HG03442 (cell line): ENCODE measurements at regions not wholly inside any gene's neighbourhood (a gene's known extent, or its start where the extent isn't known, plus 50 kb on each side); places are given as distances from the start of the nearest gene placed in this dataset.

Experiments used
- ATAC-seq: cut with Tn5 transposase; IDR thresholded peaks from one replicate; pipeline ENCODE4 v1.9.1; 2021; ENCODE audit warnings: mild to moderate bottlenecking, moderate library complexity; ENCODE audit not compliant: unreplicated experiment

DNA sequence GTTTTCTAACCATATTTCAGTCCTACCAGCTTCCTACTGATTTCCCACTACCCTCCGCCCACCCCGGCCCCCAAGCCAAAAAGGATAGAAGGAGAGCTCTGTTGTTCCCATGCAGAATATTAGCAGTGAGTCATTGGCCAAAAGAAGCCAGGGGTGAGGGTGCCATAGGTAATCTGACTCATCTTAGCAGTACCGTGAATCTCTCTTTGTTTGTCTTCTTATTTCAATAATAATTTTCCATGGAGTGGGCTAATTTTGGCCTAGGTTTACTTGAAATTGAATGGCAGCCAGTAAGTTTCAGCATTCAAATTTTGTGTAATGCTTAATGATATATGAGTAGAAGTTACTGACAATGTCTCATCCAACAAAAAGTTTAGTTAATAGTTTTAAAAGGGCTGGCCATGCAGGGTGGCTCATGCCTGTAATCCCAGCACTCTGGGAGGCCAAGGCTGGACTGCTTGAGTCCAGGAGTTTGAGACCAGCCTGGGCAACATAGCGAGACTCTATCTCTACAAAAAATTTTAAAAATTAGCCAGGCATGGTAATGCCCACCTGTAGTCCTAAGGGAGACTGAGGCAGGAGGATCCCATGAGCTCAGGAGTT lies 74.2 kb downstream of the C9orf152 start:
- no peak for ATAC-seq

DNA sequence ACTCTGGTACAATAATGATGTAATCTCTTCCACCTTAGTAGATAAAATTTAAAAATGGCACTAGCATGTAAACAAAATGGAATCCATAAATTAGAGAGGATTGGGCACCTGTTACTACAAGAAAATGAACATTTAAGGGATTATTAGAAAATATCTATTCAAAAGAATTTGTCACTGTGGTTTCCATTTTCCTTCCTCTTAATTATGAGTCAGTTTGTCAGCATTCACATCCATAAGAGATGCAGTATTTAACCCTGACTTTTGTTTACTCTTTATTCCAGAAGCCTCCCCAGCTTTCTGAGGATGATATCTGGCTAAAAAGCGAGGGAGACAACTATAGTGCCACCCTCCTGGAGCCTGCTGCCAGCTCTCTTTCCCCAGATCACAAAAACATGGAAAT lies 72.1 kb downstream of the C9orf152 start:
- ATAC-seq, result no peak

DNA sequence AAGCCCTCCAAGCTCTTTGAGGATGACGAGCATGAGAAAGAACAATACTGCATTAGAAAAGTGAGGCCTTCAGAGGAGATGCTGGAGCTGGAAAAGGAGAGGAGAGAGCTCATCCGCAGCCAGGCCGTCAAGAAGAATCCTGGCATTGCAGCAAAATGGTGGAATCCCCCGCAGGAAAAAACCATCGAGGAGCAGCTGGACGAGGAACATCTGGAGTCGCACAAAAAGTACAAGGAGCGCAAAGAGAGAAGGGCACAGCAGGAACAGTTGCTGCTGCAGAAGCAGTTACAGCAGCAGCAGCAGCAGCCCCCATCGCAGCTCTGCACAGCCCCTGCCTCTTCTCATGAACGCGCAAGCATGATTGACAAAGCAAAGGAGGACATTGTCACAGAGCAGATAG lies 71.2 kb downstream of the C9orf152 start:
- ATAC-seq, result no peak

DNA sequence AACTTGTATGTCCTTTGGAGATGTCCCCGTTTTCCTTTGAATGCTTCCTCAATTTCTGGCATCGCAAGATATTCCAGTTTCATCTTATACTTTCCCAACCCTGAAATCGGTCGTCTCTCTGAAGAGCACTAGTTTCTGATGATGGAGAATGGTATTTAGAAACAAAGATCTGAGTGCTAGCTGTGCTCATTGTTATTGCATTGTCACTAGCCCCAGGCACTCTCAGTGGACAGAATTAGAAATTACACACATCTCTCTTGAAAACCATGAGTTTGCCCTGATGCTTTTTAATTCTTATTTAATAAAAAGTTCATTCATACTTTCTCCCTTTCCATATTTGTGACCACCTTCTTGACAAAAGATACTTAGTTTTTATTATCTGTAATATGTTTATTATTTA lies 67.7 kb downstream of the C9orf152 start:
- ATAC-seq, result no peak

DNA sequence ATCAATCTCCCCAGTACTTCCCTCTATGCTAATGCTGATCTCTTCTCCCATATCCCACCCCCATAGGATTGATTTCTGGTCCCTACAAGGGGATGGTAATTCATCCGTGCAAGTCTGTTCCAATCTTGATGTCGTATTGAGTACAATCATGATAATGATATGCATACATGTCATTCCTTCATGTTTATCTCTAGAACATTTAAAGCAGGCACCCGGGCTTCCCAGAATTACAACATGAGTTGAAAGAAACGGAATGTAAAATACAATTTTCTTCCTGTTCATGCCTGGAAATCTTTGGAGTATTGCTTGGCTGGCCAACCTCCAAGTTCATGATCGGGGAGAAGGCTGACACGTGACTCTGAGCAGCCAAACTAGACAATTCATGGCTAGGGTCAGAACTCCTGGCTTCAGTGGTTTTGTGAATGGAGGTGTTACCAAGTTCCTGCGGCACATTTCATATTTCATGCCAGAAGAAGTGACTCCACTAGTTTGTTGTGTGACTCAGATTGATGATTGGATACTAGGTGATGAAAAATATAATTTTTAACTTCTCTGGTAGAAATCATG lies 66.6 kb downstream of the C9orf152 start:
- no peak for ATAC-seq

DNA sequence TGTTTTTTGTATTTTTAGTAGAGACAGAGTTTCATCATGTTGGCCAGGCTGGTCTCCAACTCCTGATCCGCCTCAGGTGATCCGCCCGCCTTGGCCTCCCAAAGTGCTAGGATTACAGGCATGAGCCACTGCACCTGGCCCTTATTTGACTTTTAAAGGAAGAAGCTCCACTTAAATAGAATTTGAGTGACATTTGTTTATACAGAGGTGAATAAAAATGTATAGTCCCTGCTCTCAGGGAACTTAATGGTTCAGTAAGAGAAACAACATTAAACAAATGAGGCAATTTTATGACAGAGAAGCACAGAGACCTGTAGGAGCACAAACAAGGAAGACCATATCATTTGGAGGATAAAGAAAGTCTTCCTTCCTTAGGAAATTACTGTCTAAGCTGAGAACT lies 65.7 kb downstream of the C9orf152 start:
- no peak for ATAC-seq

DNA sequence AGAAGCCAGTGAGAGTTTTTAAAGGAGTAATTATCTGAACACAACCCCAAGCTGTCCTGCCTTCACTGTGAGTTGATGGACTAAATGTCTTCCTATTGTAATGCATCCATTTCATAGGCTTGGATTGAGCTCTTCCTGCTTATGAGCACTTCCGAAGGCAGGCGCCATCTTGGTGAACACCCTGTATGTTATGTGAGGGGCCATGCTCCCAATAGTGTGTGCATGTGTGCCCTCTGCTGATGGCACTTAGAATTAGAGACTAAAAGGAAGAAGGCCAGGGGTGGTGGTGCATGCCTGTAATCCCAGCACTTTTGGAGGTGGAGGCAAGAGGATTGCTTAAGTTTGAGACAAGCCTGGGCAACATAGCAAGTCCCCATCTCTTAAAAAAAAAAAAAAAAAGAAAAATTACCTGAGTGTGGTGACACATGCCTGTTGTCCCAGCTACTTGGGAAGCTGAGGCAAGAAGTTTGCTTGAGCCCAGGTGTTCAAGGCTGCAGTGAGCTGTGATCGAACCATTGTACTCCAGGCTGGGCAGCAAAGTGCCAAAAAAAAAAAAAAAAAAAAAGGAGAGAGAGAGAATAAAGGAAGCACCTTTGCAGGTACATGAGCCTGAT lies 65.0 kb downstream of the C9orf152 start:
- ATAC-seq, result peak; percentile 28

DNA sequence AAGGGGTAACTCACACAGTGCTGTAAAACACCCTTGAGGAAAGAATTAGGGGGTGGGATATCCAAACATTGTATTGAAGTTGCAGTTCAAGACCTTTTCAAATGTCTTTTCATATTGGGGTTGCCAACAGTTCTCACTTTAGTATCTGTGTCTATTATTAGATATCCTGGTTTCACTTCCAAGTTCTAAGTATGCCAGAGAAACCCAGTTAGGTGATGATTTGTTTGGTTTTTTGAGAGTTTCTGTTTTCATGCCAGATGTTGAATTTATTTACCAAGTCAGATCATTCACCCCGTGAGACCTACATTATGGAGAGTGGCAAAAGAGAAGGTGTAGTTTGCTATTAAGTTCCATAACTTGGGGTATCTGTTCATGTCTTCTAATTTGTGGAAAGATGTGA lies 64.5 kb downstream of the C9orf152 start:
- peak; percentile 33 for ATAC-seq

DNA sequence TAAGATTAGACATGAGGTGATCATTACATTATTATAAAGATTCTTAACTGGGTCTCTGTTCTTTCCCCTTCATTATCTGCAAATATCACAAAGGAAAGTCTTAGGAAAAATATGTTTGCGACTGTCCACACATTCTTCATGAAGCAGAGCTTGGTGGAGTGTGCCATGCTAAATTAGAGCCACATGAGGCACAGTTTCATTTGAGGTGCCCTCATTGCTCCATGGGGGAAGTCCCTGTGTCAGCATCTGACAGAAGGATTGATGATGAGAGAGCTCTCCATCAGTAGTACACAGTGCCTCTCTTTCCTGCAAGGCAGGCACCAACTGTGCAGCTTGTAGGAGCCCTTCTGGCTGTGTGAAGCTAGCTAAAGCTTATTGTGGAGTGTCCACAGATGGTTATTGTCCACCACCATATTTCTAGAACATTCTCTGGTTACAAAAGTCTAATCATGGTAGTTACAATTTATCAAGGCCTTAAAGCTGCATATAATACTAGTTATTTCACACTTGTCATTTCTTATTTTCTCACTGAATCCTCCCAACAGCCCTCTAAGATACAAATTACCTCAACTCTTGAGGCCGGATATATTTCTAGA lies 63.9 kb downstream of the C9orf152 start:
- ATAC-seq, result peak; percentile 52

DNA sequence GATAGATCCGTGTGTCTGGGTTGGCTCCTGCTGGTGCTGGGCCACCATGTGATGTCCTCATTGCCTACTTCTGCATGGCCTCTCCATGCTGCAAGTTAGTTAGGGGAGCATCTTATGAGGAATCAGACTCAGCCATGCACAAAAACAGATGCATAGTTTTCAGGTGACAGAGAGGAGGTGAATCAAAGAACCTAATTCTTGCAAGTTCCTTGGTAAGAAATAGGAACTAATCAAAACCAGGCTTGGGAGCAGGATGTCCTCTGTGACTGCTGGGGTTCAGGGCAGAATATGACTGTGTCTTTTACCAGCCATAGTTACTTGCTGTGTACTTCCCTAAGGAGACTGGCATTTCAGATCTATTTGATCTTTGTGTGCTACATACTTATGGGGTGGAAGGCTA lies 61.6 kb downstream of the C9orf152 start:
- ATAC-seq, result no peak

DNA sequence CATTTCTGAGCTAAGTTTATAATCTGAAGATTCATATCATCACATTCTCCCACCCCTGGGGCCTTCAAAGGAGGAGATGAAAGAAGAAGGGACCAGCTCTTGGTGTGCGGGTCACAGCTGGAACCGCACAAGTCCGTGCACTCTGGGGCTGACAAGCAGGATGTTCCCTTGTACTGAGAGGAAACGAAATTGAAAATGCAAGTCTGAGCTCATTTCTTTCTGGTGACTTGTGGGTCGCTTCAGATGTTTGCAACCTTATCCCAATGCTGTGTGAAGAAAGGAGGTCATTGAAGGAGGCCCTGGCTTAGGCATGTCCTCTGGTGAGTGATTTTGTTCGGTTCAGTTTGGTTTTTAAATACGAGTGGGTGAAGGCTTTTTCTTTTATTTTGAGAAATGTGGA lies 59.6 kb downstream of the C9orf152 start:
- peak; percentile 74 for ATAC-seq

DNA sequence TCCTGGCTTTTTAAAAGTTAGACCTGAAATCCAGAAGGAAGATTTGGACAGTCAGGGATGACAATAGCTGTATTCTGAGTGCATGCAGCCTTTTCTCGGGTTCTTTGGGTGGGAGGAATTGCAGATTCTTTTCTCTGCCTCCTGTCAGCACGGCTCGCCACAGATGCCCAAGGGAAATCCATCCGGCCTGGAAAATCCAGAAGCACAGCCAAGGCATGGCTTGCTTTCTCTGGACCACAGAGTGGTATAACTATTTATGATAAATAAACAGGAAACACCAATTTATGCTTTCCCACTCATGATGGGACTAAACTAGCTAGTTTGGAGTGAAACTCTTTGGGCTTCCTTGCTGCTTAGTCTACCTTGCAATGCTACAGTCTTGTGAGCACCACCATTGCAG lies 59.1 kb downstream of the C9orf152 start:
- ATAC-seq, result no peak
